ENCODE measurements at regions not wholly inside any gene's neighbourhood (a gene's known extent, or its start where the extent isn't known, plus 50 kb on each side); places are given as distances from the start of the nearest gene placed in this dataset.

GRCh38 chr5:101435768-101436167 is 532.7 kb upstream of the ST8SIA4 start:
- H3K4me1 ChIP-seq (ENCODE audit: low read depth) = no peaks in the 10 kb centered on the region
- DNase-seq (ENCODE audit: low read depth in 1 of 2, low spot score in 1 of 2) = peak in 1 of 2 donors; percentile 2
- no peak overlapping the region for H3K27ac ChIP-seq
- TF ChIP-seq, protein P1, sequence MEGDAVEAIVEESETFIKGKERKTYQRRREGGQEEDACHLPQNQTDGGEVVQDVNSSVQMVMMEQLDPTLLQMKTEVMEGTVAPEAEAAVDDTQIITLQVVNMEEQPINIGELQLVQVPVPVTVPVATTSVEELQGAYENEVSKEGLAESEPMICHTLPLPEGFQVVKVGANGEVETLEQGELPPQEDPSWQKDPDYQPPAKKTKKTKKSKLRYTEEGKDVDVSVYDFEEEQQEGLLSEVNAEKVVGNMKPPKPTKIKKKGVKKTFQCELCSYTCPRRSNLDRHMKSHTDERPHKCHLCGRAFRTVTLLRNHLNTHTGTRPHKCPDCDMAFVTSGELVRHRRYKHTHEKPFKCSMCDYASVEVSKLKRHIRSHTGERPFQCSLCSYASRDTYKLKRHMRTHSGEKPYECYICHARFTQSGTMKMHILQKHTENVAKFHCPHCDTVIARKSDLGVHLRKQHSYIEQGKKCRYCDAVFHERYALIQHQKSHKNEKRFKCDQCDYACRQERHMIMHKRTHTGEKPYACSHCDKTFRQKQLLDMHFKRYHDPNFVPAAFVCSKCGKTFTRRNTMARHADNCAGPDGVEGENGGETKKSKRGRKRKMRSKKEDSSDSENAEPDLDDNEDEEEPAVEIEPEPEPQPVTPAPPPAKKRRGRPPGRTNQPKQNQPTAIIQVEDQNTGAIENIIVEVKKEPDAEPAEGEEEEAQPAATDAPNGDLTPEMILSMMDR (IDR thresholded peaks at IDR 0.05; ENCODE audit: low read depth, low read length) = no peak
- no peak overlapping the region for H3K4me3 ChIP-seq
- H3K9me3 ChIP-seq (ENCODE audit: low read depth) = no peaks in the 10 kb centered on the region
- H3K36me3 ChIP-seq = no peaks in the 10 kb centered on the region
- no peaks in the 10 kb centered on the region for H3K27me3 ChIP-seq

DNA sequence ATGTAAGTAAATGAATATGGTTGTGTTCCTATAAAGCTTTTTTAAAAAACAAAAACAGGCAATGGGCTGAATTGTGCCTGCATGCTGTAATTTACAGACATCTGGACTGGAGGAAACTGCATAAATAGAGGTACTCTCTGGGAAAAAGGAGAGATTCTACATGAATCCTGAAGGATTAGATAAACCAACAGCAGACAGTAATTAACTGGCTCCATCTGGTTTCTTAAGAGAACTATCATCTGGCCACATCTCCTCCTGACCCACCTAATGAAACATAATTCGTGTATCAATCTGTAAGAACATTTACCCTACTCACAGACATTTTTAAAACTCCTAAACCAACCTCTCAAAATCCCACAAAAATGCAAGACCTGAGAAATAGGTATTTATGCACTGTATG is 528.1 kb upstream of the ST8SIA4 start:
- Histone ChIP-seq H3K4me1 (ENCODE audit: low read depth) (no peaks in the 10 kb centered on the region), H3K36me3 (no peaks in the 10 kb centered on the region), H3K4me3 (no peak overlapping the region), H3K27ac (no peak overlapping the region), H3K9me3 (ENCODE audit: low read depth) (no peaks in the 10 kb centered on the region), H3K27me3 (no peaks in the 10 kb centered on the region)
- TF ChIP-seq, protein P1 (IDR thresholded peaks at IDR 0.05; ENCODE audit: low read depth, low read length) = no peak
- DNase-seq (ENCODE audit: low read depth in 1 of 2, low spot score in 1 of 2) = no peak

DNA sequence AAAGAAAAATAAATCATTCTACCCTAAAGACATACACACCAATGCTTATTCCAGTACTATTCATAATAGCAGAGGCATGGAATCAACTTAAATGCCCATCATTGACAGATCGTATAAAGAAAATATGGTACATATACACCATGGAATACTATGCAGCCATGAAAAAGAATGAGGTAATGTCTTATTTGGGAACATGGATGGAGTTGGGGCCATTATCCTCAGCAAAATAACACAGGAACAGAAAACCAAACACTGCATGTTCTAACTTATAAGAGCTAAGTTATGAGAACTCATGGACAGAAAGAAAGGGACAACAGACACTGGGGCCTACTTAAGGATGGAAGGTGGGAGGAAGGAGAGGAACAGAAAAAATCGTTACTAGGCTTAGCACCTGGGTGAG is 527.5 kb upstream of the ST8SIA4 start:
- TF ChIP-seq, protein P1 (IDR thresholded peaks at IDR 0.05; ENCODE audit: low read depth, low read length) = no peak
- no peak overlapping the region for H3K4me3 ChIP-seq

DNA sequence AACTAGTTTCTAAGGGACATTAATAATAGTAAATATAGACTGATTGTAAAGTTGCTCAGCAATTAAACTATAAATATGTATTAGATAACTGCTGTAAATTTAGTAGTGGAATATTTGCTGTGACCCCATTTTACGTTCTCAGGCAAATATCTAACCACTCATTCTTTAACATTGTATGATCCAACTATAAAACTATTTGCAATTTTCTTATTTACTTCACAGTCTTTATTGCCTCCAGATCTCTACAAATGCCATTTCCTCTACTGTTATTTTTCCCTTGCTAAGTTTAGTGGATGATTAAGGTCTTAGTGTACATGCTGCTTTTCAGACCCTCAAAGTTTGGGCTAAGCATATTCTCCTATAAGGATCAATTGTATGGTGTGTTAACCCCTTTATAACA is 526.2 kb upstream of the ST8SIA4 start:
- no peak for DNase-seq (ENCODE audit: low read depth in 1 of 2, low spot score in 1 of 2)
- no peaks in the 10 kb centered on the region for H3K9me3 ChIP-seq (ENCODE audit: low read depth)
- TF ChIP-seq, protein P1 (IDR thresholded peaks at IDR 0.05; ENCODE audit: low read depth, low read length) = no peak
- no peaks in the 10 kb centered on the region for H3K4me1 ChIP-seq (ENCODE audit: low read depth)
- H3K27ac ChIP-seq = no peak overlapping the region
- H3K36me3 ChIP-seq = no peaks in the 10 kb centered on the region
- no peak overlapping the region for H3K4me3 ChIP-seq
- H3K27me3 ChIP-seq = no peaks in the 10 kb centered on the region

More for the DNA sequence above, 527.5 kb upstream of the ST8SIA4 start:
- no peaks in the 10 kb centered on the region for H3K36me3 ChIP-seq
- H3K27ac ChIP-seq = no peak overlapping the region
- no peaks in the 10 kb centered on the region for H3K27me3 ChIP-seq
- no peaks in the 10 kb centered on the region for H3K4me1 ChIP-seq (ENCODE audit: low read depth)
- no peak for DNase-seq (ENCODE audit: low read depth in 1 of 2, low spot score in 1 of 2)
- H3K9me3 ChIP-seq (ENCODE audit: low read depth) = no peaks in the 10 kb centered on the region

DNA sequence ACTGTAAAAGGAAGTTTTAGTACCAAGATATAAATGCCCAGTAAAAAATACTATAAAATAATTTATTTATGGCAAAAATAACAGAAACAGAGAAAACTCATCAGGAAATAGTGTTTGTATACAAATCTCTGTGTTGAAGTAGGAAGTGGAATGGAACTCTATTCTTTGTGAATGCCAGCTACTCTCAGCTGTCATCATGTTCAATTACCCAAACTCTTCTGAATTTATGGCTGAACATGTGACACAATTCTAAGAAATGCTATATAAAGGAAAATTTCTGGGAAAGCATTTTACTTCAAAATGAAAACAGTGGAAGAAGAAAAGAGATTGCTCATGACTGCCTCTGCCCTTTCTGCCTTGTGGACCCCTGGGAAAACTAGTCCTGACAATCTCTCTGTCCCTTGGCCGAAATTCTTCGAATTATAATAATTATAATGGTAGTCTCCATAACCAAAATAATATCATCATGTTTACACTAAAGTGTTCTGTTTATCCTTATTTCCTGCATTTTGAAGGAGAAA is 522.3 kb upstream of the ST8SIA4 start:
- TF ChIP-seq, protein P1 (IDR thresholded peaks at IDR 0.05; ENCODE audit: low read depth, low read length) = no peak
- Histone ChIP-seq H3K36me3 (no peaks in the 10 kb centered on the region), H3K9me3 (ENCODE audit: low read depth) (no peaks in the 10 kb centered on the region), H3K27ac (no peak overlapping the region), H3K4me1 (ENCODE audit: low read depth) (no peaks in the 10 kb centered on the region), H3K4me3 (no peak overlapping the region), H3K27me3 (no peaks in the 10 kb centered on the region)
- DNase-seq (ENCODE audit: low read depth in 1 of 2, low spot score in 1 of 2) = no peak

Measured in cardiac muscle cell (in vitro differentiated cells and primary cell).